ENCODE measurements at regions not wholly inside any gene's neighbourhood (a gene's known extent, or its start where the extent isn't known, plus 50 kb on each side); places are given as distances from the start of the nearest gene placed in this dataset.

- DNase-seq, result no peak
Measured at GRCh38 chr9:88934876-88935535, 56.3 kb upstream of the S1PR3 start.

GRCh38 chr9:88936132-88936531 lies 55.1 kb upstream of the S1PR3 start:
- no peak for DNase-seq

- DNase-seq, result no peak
Measured at GRCh38 chr9:88936668-88937067, 54.6 kb upstream of the S1PR3 start.

GRCh38 chr9:88937248-88937647 lies 54.0 kb upstream of the S1PR3 start:
- DNase-seq, result no peak

GRCh38 chr9:88938189-88938588 lies 53.1 kb upstream of the S1PR3 start:
- DNase-seq, result no peak

All from NCI-H1694 treated with DMSO at 0.1 percent for 48 hours (cell line).